GM23338 (cell line): ENCODE measurements at regions not wholly inside any gene's neighbourhood (a gene's known extent, or its start where the extent isn't known, plus 50 kb on each side); places are given as distances from the start of the nearest gene placed in this dataset.

Source experiments
- ATAC-seq: fragments of 200-7000 bp; cut with Tn5 transposase; 3 replicates; pipeline ENCODE4 v1.9.1; 2020
- DNase-seq: peaks from one replicate; pipeline ENCODE4 v3.0.0-alpha.2; 2015; ENCODE audit warnings: low spot score
- H2AFZ ChIP-seq: fragments of 200-600 bp; sonication (generic); 2 replicates; pipeline ENCODE4 v1.8.0; 2016; ENCODE audit warnings: antibody characterized with exemption, mild to moderate bottlenecking, moderate library complexity
- H3F3A ChIP-seq: fragments of 200-600 bp; sonication (generic); replicated peaks from 2 replicates; pipeline ENCODE4 v1.8.0; 2017; ENCODE audit warnings: antibody characterized with exemption, mixed run types, low read depth
- H3K27ac ChIP-seq: fragments of 200-600 bp; sonication (generic); 2 replicates; pipeline ENCODE4 v1.6.1; 2016; ENCODE audit warnings: low read depth
- H3K27me3 ChIP-seq: fragments of 200-600 bp; sonication (generic); 2 replicates; pipeline ENCODE4 v1.8.0; 2016; ENCODE audit warnings: mild to moderate bottlenecking, mixed run types, moderate library complexity; ENCODE audit not compliant: insufficient read depth
- H3K36me3 ChIP-seq: fragments of 200-600 bp; sonication (generic); 2 replicates; pipeline ENCODE4 v1.8.0; 2016; ENCODE audit warnings: mild to moderate bottlenecking; ENCODE audit not compliant: insufficient read depth
- H3K4me1 ChIP-seq: fragments of 200-600 bp; sonication (generic); 2 replicates; pipeline ENCODE4 v1.8.0; 2016; ENCODE audit warnings: mild to moderate bottlenecking, moderate library complexity; ENCODE audit not compliant: insufficient read depth
- H3K4me2 ChIP-seq: fragments of 200-600 bp; sonication (generic); 2 replicates; pipeline ENCODE4 v1.7.1; 2017; ENCODE audit warnings: mixed run types
- H3K4me3 ChIP-seq: fragments of 200-600 bp; sonication (generic); 2 replicates; pipeline ENCODE4 v1.6.1; 2016; ENCODE audit warnings: mixed run types
- H3K79me2 ChIP-seq: fragments of 200-600 bp; sonication (generic); replicated peaks from 2 replicates; pipeline ENCODE4 v1.8.0; 2017; ENCODE audit warnings: mild to moderate bottlenecking; ENCODE audit not compliant: insufficient read depth
- H3K9me2 ChIP-seq: fragments of 200-600 bp; sonication (generic); 2 replicates; pipeline ENCODE4 v1.8.0; 2017; ENCODE audit not compliant: insufficient read depth
- H4K20me1 ChIP-seq: fragments of 200-600 bp; sonication (generic); replicated peaks from 2 replicates; pipeline ENCODE4 v1.8.0; 2017; ENCODE audit warnings: mild to moderate bottlenecking; ENCODE audit not compliant: insufficient read depth
- H3K27ac Mint-ChIP-seq: 2 replicates; pipeline ENCODE4 v1.8.0; 2020; ENCODE audit warnings: inconsistent platforms, mild to moderate bottlenecking, moderate library complexity, mixed read lengths
- H3K27me3 Mint-ChIP-seq: 3 replicates; pipeline ENCODE4 v1.8.0; 2022; ENCODE audit warnings: low read depth, mild to moderate bottlenecking, moderate library complexity, mixed read lengths, inconsistent platforms; ENCODE audit not compliant: insufficient read depth, poor library complexity
- H3K36me3 Mint-ChIP-seq: 3 replicates; pipeline ENCODE4 v1.8.0; 2021; ENCODE audit warnings: low read depth, mild to moderate bottlenecking, inconsistent platforms, moderate library complexity, mixed read lengths
- H3K4me1 Mint-ChIP-seq: 3 replicates; pipeline ENCODE4 v1.8.0; 2020; ENCODE audit warnings: mild to moderate bottlenecking, inconsistent platforms, mixed read lengths
- H3K4me3 Mint-ChIP-seq: 3 replicates; pipeline ENCODE4 v1.8.0; 2021; ENCODE audit warnings: moderate library complexity, mild to moderate bottlenecking, inconsistent platforms, mixed read lengths
- H3K9me3 Mint-ChIP-seq: 3 replicates; pipeline ENCODE4 v1.8.0; 2020; ENCODE audit warnings: moderate library complexity, mild to moderate bottlenecking, inconsistent platforms, mixed read lengths
- EZH2 ChIP-seq: fragments of 200-600 bp; sonication (generic); IDR thresholded peaks from one replicate; pipeline ENCODE4 v1.8.0; 2017; ENCODE audit warnings: antibody characterized with exemption, mild to moderate bottlenecking, low read depth; ENCODE audit not compliant: unreplicated experiment
- EZH2phosphoT487 ChIP-seq: fragments of 200-600 bp; sonication (generic); IDR thresholded peaks from one replicate; pipeline ENCODE4 v1.8.1; 2018; ENCODE audit warnings: antibody characterized with exemption; ENCODE audit not compliant: unreplicated experiment
- JUNB ChIP-seq: IDR thresholded peaks from one replicate; pipeline ENCODE4 v1.6.1; 2016; ENCODE audit warnings: antibody characterized with exemption; ENCODE audit not compliant: unreplicated experiment
- POLR2AphosphoS5 ChIP-seq: IDR thresholded peaks from 2 replicates; pipeline ENCODE4 v1.6.1; 2016; ENCODE audit warnings: antibody characterized with exemption, low read depth
- STAT1 ChIP-seq: IDR thresholded peaks from one replicate; pipeline ENCODE4 v1.6.1; 2016; ENCODE audit warnings: antibody characterized with exemption; ENCODE audit not compliant: unreplicated experiment
- ZNF462 ChIP-seq: fragments of 250-450 bp; sonication (Bioruptor Pico); IDR thresholded peaks from 2 replicates; pipeline ENCODE4 v1.5.0; 2020; ENCODE audit warnings: mild to moderate bottlenecking, moderate library complexity

- no peaks in the 10 kb centered on the region for H4K20me1 ChIP-seq
- ATAC-seq (no peak), DNase-seq (no peak)
- peaks cover 3% of the 10 kb centered on the region; the same call in 1 of the 2 replicates for H3K4me1 ChIP-seq
- no peaks in the 10 kb centered on the region for H3K27me3 Mint-ChIP-seq
- no peaks in the 10 kb centered on the region for H3K27me3 ChIP-seq
- no peaks in the 10 kb centered on the region for H3K9me3 Mint-ChIP-seq
- no peaks in the 10 kb centered on the region for H3K36me3 ChIP-seq
- H3K27ac ChIP-seq: no peak overlapping the region
- H3K79me2 ChIP-seq: no peaks in the 10 kb centered on the region
- no peaks in the 10 kb centered on the region for H3K9me2 ChIP-seq
- H3K4me3 ChIP-seq: no peak overlapping the region
- H3K4me2 ChIP-seq: no peak overlapping the region
- no peaks in the 10 kb centered on the region for H3K36me3 Mint-ChIP-seq
- no peak overlapping the region for H3K4me3 Mint-ChIP-seq
- no peaks in the 10 kb centered on the region for H3F3A ChIP-seq
- H2AFZ ChIP-seq: no peak overlapping the region
- no peak overlapping the region for H3K27ac Mint-ChIP-seq
- TF ChIP-seq ZNF462 (CRISPR knock-in tag) (no peak), STAT1 (no peak), EZH2phosphoT487 (no peak)
- peaks cover 6% of the 10 kb centered on the region; the same call in 2 of the 3 replicates for H3K4me1 Mint-ChIP-seq
Measured at GRCh38 chrX:38881727-38882126, 80.5 kb downstream of the MID1IP1 start.

GRCh38 chrX:38882894-38883626 is 81.8 kb downstream of the MID1IP1 start:
- H3K79me2 ChIP-seq: no peaks in the 10 kb centered on the region
- Mint-ChIP-seq H3K27me3 (no peaks in the 10 kb centered on the region), H3K27ac (no peak overlapping the region), H3K36me3 (no peaks in the 10 kb centered on the region), H3K4me1 (no peaks in the 10 kb centered on the region), H3K4me3 (no peak overlapping the region), H3K9me3 (no peaks in the 10 kb centered on the region)
- no peak overlapping the region for H2AFZ ChIP-seq
- ATAC-seq (no peak), DNase-seq (no peak)
- H4K20me1 ChIP-seq: no peaks in the 10 kb centered on the region
- no peaks in the 10 kb centered on the region for H3K27me3 ChIP-seq
- H3K9me2 ChIP-seq: no peaks in the 10 kb centered on the region
- no peak overlapping the region for H3K4me2 ChIP-seq
- H3K4me1 ChIP-seq: no peaks in the 10 kb centered on the region
- no peak overlapping the region for H3K27ac ChIP-seq
- no peaks in the 10 kb centered on the region for H3K36me3 ChIP-seq
- H3F3A ChIP-seq: no peaks in the 10 kb centered on the region
- no peak overlapping the region for H3K4me3 ChIP-seq
- TF ChIP-seq ZNF462 (CRISPR knock-in tag) (no peak), EZH2phosphoT487 (no peak), JUNB (no peak), EZH2 (no peak), POLR2AphosphoS5 (no peak)
